ENCODE measurements at regions not wholly inside any gene's neighbourhood (a gene's known extent, or its start where the extent isn't known, plus 50 kb on each side); places are given as distances from the start of the nearest gene placed in this dataset.

DNA sequence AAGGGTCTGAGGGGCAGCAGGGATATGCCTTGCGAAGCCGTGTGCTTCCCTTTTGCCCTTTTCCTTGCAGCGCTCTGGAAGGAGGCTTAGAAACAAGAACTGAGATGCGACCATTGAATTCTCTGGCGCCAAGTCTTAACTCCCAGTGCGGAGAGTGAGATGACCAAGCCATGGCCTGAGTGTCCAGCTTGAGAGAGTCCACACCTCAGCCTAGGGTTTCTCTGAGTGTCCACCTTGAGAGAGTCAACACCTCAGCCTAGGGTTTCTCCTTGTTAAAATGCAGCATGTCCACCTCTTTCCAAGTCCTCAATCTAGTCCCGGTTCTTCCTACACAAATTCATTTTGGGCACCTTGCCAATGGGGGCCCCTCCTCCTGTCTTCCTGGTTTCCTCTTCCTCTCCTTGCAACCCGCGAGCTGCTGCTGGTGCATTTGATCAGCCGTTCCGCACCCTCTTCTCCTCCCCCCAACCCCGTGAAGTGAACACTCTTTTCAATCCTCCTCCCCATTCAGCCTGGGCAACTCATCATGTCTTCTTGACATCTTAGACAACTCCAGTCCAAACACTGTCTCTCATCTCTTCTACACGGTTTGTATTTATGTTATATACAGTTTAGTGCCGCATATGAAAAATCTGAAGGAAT is 178.2 kb upstream of the PITRM1 start:
- TF ChIP-seq GATA2 (IDR thresholded peaks at IDR 0.05; ENCODE audit: low read depth, low read length): no peak
- no peak for TF ChIP-seq GATA3 (IDR thresholded peaks at IDR 0.05; ENCODE audit: low read depth, low read length)

Measured in SH-SY5Y (cell line).